ENCODE measurements at regions not wholly inside any gene's neighbourhood (a gene's known extent, or its start where the extent isn't known, plus 50 kb on each side); places are given as distances from the start of the nearest gene placed in this dataset.

DNA sequence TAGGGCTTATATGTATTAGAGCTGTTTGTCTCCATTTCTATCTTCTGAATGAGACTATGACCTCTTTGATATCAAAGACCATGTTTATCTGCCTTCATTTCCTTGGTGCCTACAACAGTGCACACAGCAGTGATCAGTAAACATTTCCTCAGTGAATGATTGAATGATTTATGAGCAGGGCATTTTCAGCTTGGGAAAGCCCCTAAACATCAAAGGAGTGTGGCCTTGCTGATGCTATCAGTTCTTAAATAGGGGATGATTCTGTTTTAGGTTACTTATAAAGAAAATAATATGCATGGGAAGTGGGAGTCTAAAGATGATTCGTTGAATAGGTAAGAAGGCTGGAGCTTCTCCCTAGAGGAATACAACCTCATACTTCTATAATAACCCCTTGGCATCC, 425.3 kb downstream of the ZNF521 start:
- Histone ChIP-seq H3K9me3 (ENCODE audit: low read length) (no peaks in the 10 kb centered on the region), H3K27ac (ENCODE audit: low read depth, low read length) (no peak overlapping the region), H3K36me3 (ENCODE audit: insufficient read depth, low read length) (no peaks in the 10 kb centered on the region), H3K4me1 (ENCODE audit: insufficient read depth, low read length) (no peaks in the 10 kb centered on the region), H3K4me3 (ENCODE audit: low read length) (no peak overlapping the region), H3K27me3 (ENCODE audit: insufficient read depth, low read length, poor library complexity, severe bottlenecking) (no peaks in the 10 kb centered on the region)
- no peak for DNase-seq
- no peaks in the 10 kb centered on the region for H3K36me3 Mint-ChIP-seq
- H3K27me3 Mint-ChIP-seq = peaks cover 2 to 4% of the 10 kb centered on the region in 2 donors
- H3K27ac Mint-ChIP-seq = no peak overlapping the region
- H3K9me3 Mint-ChIP-seq = peaks cover 0 to 2% (median 0%) of the 10 kb centered on the region in 5 donors
- H3K4me3 Mint-ChIP-seq = no peak overlapping the region
- H3K4me1 Mint-ChIP-seq = no peaks in the 10 kb centered on the region
- POLR2A ChIA-PET = no interaction called here
- CTCF ChIA-PET = no interaction called here

DNA sequence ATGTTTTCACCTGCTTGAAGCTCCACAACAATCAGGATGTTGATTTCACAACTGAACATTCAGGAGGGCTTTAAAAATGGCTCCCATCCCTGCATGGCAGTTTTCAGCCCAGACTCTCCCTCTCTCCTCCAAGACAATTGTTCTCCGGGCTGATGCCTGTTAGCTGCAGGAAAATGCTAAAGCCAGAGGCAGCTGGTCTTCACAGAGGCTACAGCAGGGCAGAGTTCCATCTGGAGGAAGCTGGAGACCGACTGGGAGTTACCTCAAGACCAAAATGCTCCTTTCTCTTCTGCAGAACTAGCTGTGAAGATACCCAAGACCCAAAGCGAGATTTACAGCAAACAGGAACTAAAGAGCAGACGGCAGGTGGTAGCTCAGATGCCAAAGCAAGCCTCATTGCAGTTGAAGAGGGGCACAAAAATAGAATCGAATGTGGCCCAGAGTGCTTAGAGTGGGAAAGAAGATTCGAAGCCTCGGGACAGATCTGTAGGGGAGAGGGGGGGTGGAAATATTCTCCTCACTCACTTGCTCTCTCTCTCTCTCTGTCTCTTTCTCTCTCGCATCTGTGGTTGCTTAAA, 423.6 kb downstream of the ZNF521 start:
- H3K27me3 Mint-ChIP-seq = peaks cover 2 to 4% of the 10 kb centered on the region in 2 donors
- peaks cover 0 to 2% (median 0%) of the 10 kb centered on the region in 5 donors for H3K9me3 Mint-ChIP-seq
- DNase-seq = no peak
- no peaks in the 10 kb centered on the region for H3K4me1 ChIP-seq (ENCODE audit: insufficient read depth, low read length)
- no peak overlapping the region for H3K27ac ChIP-seq (ENCODE audit: low read depth, low read length)
- POLR2A ChIA-PET = no interaction called here
- no peaks in the 10 kb centered on the region for H3K36me3 ChIP-seq (ENCODE audit: insufficient read depth, low read length)
- no peak overlapping the region for H3K4me3 Mint-ChIP-seq
- no peaks in the 10 kb centered on the region for H3K4me1 Mint-ChIP-seq
- CTCF ChIA-PET = no interaction called here
- no peak overlapping the region for H3K27ac Mint-ChIP-seq
- no peaks in the 10 kb centered on the region for H3K9me3 ChIP-seq (ENCODE audit: low read length)
- H3K36me3 Mint-ChIP-seq = no peaks in the 10 kb centered on the region
- H3K27me3 ChIP-seq (ENCODE audit: insufficient read depth, low read length, poor library complexity, severe bottlenecking) = no peaks in the 10 kb centered on the region
- H3K4me3 ChIP-seq (ENCODE audit: low read length) = no peak overlapping the region

DNA sequence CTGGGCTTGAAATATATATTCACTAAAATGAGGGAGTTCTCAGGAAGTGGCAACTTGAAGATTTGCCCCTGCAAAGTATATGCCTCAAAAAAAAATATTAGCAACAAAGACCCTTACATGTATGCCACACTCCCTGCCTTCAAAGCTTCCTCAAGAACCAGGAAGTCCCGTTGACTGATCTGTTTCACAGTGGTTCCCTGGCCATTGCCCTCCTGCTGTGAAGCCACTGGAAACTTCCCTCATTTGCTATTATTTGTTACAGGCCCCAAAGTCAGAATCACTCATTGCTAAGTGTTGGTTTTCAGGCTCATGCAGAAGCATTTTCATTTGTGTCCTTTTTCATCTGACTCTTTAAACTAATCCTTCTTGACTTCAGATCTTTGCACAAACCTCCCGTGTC, 421.5 kb downstream of the ZNF521 start:
- Histone ChIP-seq H3K4me1 (ENCODE audit: insufficient read depth, low read length) (no peaks in the 10 kb centered on the region), H3K4me3 (ENCODE audit: low read length) (no peak overlapping the region), H3K27ac (ENCODE audit: low read depth, low read length) (no peak overlapping the region), H3K36me3 (ENCODE audit: insufficient read depth, low read length) (no peaks in the 10 kb centered on the region), H3K27me3 (ENCODE audit: insufficient read depth, low read length, poor library complexity, severe bottlenecking) (no peaks in the 10 kb centered on the region), H3K9me3 (ENCODE audit: low read length) (no peaks in the 10 kb centered on the region)
- H3K4me1 Mint-ChIP-seq = no peaks in the 10 kb centered on the region
- H3K4me3 Mint-ChIP-seq = no peak overlapping the region
- no peak for DNase-seq
- H3K27me3 Mint-ChIP-seq = peaks cover 0 to 4% of the 10 kb centered on the region in 2 donors
- H3K36me3 Mint-ChIP-seq = no peaks in the 10 kb centered on the region
- ChIA-PET CTCF (no interaction called here), POLR2A (no interaction called here)
- H3K27ac Mint-ChIP-seq = no peak overlapping the region
- peaks cover 0 to 2% (median 0%) of the 10 kb centered on the region in 5 donors for H3K9me3 Mint-ChIP-seq

- H3K9me3 ChIP-seq (ENCODE audit: low read length) = no peaks in the 10 kb centered on the region
- H3K27ac Mint-ChIP-seq = no peak overlapping the region
- peaks cover 0 to 4% of the 10 kb centered on the region in 2 donors for H3K27me3 Mint-ChIP-seq
- no peak overlapping the region for H3K27ac ChIP-seq (ENCODE audit: low read depth, low read length)
- DNase-seq = no peak
- ChIA-PET CTCF (no interaction called here), POLR2A (no interaction called here)
- H3K4me3 Mint-ChIP-seq = no peak overlapping the region
- H3K9me3 Mint-ChIP-seq = no peaks in the 10 kb centered on the region
- no peaks in the 10 kb centered on the region for H3K36me3 Mint-ChIP-seq
- H3K4me3 ChIP-seq (ENCODE audit: low read length) = no peak overlapping the region
- H3K36me3 ChIP-seq (ENCODE audit: insufficient read depth, low read length) = no peaks in the 10 kb centered on the region
- no peaks in the 10 kb centered on the region for H3K4me1 Mint-ChIP-seq
- H3K27me3 ChIP-seq (ENCODE audit: insufficient read depth, low read length, poor library complexity, severe bottlenecking) = no peaks in the 10 kb centered on the region
- no peaks in the 10 kb centered on the region for H3K4me1 ChIP-seq (ENCODE audit: insufficient read depth, low read length)
Measured at GRCh38 chr18:24930971-24931370, 421.0 kb downstream of the ZNF521 start.

- CTCF ChIA-PET = no interaction called here
- no peaks in the 10 kb centered on the region for H3K4me1 Mint-ChIP-seq
- H3K27ac Mint-ChIP-seq = no peak overlapping the region
- H3K36me3 Mint-ChIP-seq = no peaks in the 10 kb centered on the region
- H3K9me3 Mint-ChIP-seq = no peaks in the 10 kb centered on the region
- peaks cover 0 to 2% of the 10 kb centered on the region in 2 donors for H3K27me3 Mint-ChIP-seq
- H3K4me3 Mint-ChIP-seq = no peak overlapping the region
- DNase-seq = no peak
- Histone ChIP-seq H3K4me1 (ENCODE audit: insufficient read depth, low read length) (no peaks in the 10 kb centered on the region), H3K9me3 (ENCODE audit: low read length) (no peaks in the 10 kb centered on the region), H3K27ac (ENCODE audit: low read depth, low read length) (no peak overlapping the region), H3K27me3 (ENCODE audit: insufficient read depth, low read length, poor library complexity, severe bottlenecking) (no peaks in the 10 kb centered on the region), H3K4me3 (ENCODE audit: low read length) (no peak overlapping the region), H3K36me3 (ENCODE audit: insufficient read depth, low read length) (no peaks in the 10 kb centered on the region)
- POLR2A ChIA-PET = no interaction called here
Measured at GRCh38 chr18:24933345-24933744, 418.6 kb downstream of the ZNF521 start.

DNA sequence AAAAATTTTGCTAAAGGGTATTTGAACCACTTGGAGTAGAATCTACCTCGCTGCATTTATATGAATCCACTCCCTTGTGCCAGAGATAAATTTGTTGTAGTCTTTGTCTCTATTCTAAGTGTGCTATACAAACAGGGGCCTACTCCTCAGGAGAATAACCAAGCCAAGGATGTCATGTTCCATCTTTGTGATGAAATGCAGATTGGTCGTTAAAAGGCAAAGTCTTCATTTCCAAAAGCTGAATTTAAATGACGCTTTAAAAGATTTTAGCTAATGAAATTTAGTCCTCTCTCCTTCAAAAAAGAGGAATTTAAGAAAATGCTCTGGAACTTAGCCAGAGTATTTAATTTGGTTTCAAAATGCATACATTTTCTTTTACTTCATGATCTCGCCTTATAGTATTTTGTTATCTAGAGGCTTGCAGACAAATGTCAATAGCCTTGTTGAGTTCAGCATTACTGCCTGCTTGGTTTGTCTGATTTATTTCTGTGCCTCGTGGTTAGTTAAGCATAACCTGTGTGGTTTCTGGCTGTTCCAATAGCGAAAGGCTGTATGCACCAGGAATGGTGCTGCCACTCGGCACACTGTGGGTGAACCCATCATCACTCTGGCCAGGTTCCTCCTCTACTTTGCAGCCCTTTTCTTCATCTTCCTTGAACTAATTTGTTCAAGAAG, 417.6 kb downstream of the ZNF521 start:
- Mint-ChIP-seq H3K4me1 (no peaks in the 10 kb centered on the region), H3K36me3 (no peaks in the 10 kb centered on the region), H3K27ac (no peak overlapping the region), H3K9me3 (no peaks in the 10 kb centered on the region), H3K27me3 (peaks cover 0 to 2% of the 10 kb centered on the region in 2 donors), H3K4me3 (no peak overlapping the region)
- H3K27me3 ChIP-seq (ENCODE audit: insufficient read depth, low read length, poor library complexity, severe bottlenecking) = no peaks in the 10 kb centered on the region
- no peaks in the 10 kb centered on the region for H3K4me1 ChIP-seq (ENCODE audit: insufficient read depth, low read length)
- H3K36me3 ChIP-seq (ENCODE audit: insufficient read depth, low read length) = no peaks in the 10 kb centered on the region
- no peak overlapping the region for H3K4me3 ChIP-seq (ENCODE audit: low read length)
- ChIA-PET POLR2A (no interaction called here), CTCF (no interaction called here)
- no peak overlapping the region for H3K27ac ChIP-seq (ENCODE audit: low read depth, low read length)
- H3K9me3 ChIP-seq (ENCODE audit: low read length) = no peaks in the 10 kb centered on the region
- no peak for DNase-seq

- Mint-ChIP-seq H3K27ac (no peak overlapping the region), H3K9me3 (no peaks in the 10 kb centered on the region), H3K36me3 (no peaks in the 10 kb centered on the region), H3K4me1 (no peaks in the 10 kb centered on the region), H3K27me3 (peaks cover 0 to 2% of the 10 kb centered on the region in 2 donors), H3K4me3 (no peak overlapping the region)
- H3K36me3 ChIP-seq (ENCODE audit: insufficient read depth, low read length) = no peaks in the 10 kb centered on the region
- no peak overlapping the region for H3K27ac ChIP-seq (ENCODE audit: low read depth, low read length)
- no peaks in the 10 kb centered on the region for H3K27me3 ChIP-seq (ENCODE audit: insufficient read depth, low read length, poor library complexity, severe bottlenecking)
- H3K4me1 ChIP-seq (ENCODE audit: insufficient read depth, low read length) = no peaks in the 10 kb centered on the region
- POLR2A ChIA-PET = no interaction called here
- no peak overlapping the region for H3K4me3 ChIP-seq (ENCODE audit: low read length)
- no peaks in the 10 kb centered on the region for H3K9me3 ChIP-seq (ENCODE audit: low read length)
- no peak for DNase-seq
- CTCF ChIA-PET = no interaction called here
Measured at GRCh38 chr18:24935008-24935407, 417.0 kb downstream of the ZNF521 start.

GRCh38 chr18:24935896-24936295, 416.1 kb downstream of the ZNF521 start:
- no peak overlapping the region for H3K27ac ChIP-seq (ENCODE audit: low read depth, low read length)
- peaks cover 0 to 2% of the 10 kb centered on the region in 2 donors for H3K27me3 Mint-ChIP-seq
- no peak overlapping the region for H3K4me3 ChIP-seq (ENCODE audit: low read length)
- H3K9me3 Mint-ChIP-seq = peaks cover 0 to 2% (median 0%) of the 10 kb centered on the region in 5 donors
- no peak for DNase-seq
- no peak overlapping the region for H3K4me3 Mint-ChIP-seq
- no peaks in the 10 kb centered on the region for H3K27me3 ChIP-seq (ENCODE audit: insufficient read depth, low read length, poor library complexity, severe bottlenecking)
- no peak overlapping the region for H3K27ac Mint-ChIP-seq
- H3K9me3 ChIP-seq (ENCODE audit: low read length) = no peaks in the 10 kb centered on the region
- POLR2A ChIA-PET = no interaction called here
- H3K4me1 Mint-ChIP-seq = no peaks in the 10 kb centered on the region
- H3K36me3 ChIP-seq (ENCODE audit: insufficient read depth, low read length) = no peaks in the 10 kb centered on the region
- CTCF ChIA-PET = no interaction called here
- H3K4me1 ChIP-seq (ENCODE audit: insufficient read depth, low read length) = no peaks in the 10 kb centered on the region
- no peaks in the 10 kb centered on the region for H3K36me3 Mint-ChIP-seq

Data from CD8-positive, alpha-beta memory T cell (primary cell).